A673 (cell line): ENCODE measurements at regions not wholly inside any gene's neighbourhood (a gene's known extent, or its start where the extent isn't known, plus 50 kb on each side); places are given as distances from the start of the nearest gene placed in this dataset.

Source experiments
- CTCF ChIP-seq: fragments of 300-800, 200-600 bp; sonication (generic); conservative IDR thresholded peaks from 2 replicates; pipeline ENCODE4 v1.5.1; 2017; ENCODE audit warnings: low read depth, mild to moderate bottlenecking, antibody characterized with exemption, low read length, moderate library complexity, mixed read lengths
- EZH2 ChIP-seq: fragments of 200-600 bp; sonication (generic); IDR thresholded peaks from 2 replicates; pipeline ENCODE4 v1.6.1; 2017; ENCODE audit warnings: borderline replicate concordance, low read depth, mild to moderate bottlenecking, mixed read lengths, antibody characterized with exemption, low read length; ENCODE audit not compliant: poor library complexity, severe bottlenecking

GRCh38 chr12:58202933-58203718 lies 261.8 kb downstream of the ATP23 start:
- TF ChIP-seq CTCF (no peak), EZH2 (no peak)
